ENCODE measurements at regions not wholly inside any gene's neighbourhood (a gene's known extent, or its start where the extent isn't known, plus 50 kb on each side); places are given as distances from the start of the nearest gene placed in this dataset.
"Not testable (repeated sequence)": the region's sequence is repeated elsewhere in the genome, so short reads cannot be mapped to it uniquely, and the experiment has no call there.

DNA sequence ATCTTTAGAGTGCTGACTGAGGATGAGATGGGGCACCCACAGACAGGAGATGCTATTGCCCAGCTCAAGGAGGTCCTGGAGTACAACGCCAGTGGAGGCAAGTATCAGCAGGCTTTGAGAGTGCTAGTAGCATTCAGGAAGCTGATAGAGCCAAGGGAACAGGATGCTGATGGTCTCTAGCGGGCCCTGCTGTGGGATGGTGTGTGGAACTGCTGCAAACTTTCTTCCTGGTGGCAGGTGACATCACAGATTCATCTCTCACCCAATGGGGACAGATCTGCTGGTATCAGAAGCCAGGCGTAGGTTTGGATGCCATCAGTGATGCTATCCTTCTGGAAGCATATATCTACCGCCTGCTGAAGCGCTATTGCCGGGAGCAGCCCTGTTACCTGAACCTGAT, 609.8 kb upstream of the NCAM2 start:
- no peak for DNase-seq (ENCODE audit: low read depth)

- no peak for DNase-seq (ENCODE audit: low read depth)
These were observed 601.4 kb upstream of the NCAM2 start for GRCh38 chr21:20396798-20397197.

- DNase-seq (ENCODE audit: low read depth), result no peak
These were observed 593.3 kb upstream of the NCAM2 start for GRCh38 chr21:20404915-20405314.

DNA sequence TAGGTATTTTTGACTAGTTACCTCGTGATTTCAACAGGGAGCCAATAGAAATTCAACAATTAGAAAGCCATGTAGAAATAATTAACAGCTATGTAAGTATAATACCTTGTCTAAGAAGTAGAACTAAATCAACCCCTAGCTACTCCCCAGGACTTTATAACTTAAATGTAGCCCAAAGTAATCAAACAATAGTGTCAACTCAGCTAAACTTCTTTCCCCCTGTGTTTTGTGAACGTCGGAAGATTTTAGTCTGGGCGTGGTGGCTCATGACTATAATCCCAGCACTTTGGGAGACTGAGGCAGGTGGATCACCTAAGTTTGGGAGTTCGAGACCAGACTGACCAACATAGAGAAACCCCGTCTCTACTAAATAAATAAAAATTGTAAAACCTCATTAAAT, 579.9 kb upstream of the NCAM2 start:
- no peak for DNase-seq (ENCODE audit: low read depth)

DNA sequence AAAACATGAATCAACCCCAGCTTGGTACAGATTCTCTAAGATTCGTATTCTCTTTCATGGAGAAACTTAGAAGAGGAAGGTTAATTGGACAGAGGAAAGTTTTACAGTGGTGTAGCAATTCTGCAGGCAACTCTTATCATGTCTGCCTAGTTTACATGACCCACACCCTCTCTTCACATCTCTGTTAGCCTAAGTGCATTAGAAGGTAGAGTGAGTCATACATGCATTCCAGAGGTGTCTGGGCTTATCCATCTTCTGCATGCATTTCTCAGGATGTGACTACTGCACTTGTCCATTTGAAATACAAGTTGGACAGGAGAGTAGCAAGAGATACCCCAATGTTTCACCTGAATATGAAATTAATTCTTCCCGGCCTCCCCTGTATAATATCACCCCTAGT, 578.4 kb upstream of the NCAM2 start:
- DNase-seq (ENCODE audit: low read depth), result no peak

DNA sequence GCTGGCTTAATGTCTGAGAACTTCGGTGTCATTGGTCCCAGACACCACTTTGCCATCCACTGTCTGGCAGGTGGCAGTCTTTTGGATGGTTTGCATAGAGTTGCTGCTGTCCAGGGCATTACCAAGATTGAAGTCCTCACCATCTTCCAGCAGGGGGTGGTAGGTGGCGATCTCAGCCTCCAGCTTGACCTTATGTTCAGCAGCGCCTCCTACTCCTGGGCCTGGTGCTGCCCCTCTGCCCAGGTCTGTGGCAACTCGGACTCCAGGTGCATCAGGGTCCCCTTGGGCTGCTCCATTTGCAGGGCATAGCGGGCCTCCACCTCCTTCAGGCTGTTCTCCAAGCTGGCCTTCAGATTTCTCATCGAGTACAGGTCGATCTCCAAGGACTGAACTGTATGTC, 573.3 kb upstream of the NCAM2 start:
- DNase-seq (ENCODE audit: low read depth), result no peak

- no peak for DNase-seq (ENCODE audit: low read depth)
These were observed 572.4 kb upstream of the NCAM2 start for GRCh38 chr21:20425856-20426255.

GRCh38 chr21:20440338-20440737, 557.9 kb upstream of the NCAM2 start:
- no peak for DNase-seq (ENCODE audit: low read depth)

DNA sequence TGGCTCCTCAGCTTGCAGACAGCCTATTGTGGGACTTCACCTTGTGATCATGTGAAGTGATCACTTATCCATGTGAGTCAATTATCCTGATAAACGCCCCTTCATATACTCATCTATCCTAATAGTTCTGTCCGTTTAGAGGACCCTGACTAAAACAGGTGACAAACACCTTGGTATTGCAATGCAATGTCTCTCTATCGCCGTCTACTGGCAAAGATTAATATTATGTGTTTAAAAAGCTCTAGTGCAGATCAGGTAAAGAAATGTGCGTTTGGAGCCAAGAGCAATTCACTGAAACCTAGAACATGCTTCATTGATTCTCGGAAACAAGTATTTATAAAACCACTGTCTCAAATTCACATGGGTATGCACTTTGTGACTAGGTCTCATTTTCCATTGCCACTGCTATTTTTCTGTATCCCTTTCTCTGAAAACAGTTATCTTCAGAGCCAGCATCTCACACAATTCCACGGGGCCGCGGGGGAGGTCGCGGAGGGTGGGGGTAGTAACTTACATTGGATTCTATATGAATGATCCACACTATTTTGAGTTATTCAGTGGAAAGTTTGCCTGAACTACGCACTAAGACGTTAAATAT, 554.6 kb upstream of the NCAM2 start:
- no peak for DNase-seq (ENCODE audit: low read depth)

- DNase-seq (ENCODE audit: low read depth), result no peak
These were observed 552.2 kb upstream of the NCAM2 start for GRCh38 chr21:20445971-20446370.

- no peak for DNase-seq (ENCODE audit: low read depth)
These were observed 547.2 kb upstream of the NCAM2 start for GRCh38 chr21:20451046-20451445.

DNA sequence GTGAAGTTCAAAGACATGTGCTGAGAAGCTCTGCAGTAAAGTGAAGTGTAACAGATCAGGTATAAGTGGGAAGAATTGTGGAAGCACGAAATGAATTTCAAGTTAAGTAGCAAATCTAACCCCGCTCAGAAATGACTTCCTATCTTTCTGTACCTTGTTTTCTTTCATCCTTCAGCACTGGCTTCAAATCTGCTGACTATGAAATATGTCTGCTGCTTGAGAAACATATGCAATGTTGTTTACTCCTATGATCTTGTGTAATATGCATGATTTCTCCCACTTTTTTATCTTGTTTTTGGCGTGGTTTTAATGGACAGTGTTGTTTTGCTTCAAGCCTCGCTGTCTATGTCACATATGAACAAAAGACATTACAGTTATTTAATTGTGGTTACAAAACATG, 545.3 kb upstream of the NCAM2 start:
- DNase-seq (ENCODE audit: low read depth), result no peak

DNA sequence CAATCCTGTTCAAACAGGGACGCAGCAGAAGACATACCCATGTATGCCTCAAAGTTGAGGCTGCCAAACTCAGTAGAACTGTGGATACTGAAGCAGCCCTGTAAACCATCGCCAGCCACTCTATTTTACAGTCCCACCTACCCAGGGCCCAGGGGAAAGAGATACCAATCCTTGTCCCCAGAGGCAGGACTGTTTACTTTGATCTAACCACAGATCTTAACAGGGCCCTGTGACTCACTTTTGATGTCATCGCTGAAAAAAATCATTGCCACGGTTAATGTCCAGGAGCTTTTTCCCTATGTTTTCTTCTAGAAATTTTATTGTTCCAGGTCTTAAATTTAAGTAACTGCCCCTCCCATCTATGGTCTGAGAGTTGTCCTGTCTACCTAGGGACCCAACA, 538.4 kb upstream of the NCAM2 start:
- DNase-seq (ENCODE audit: low read depth), result no peak

DNA sequence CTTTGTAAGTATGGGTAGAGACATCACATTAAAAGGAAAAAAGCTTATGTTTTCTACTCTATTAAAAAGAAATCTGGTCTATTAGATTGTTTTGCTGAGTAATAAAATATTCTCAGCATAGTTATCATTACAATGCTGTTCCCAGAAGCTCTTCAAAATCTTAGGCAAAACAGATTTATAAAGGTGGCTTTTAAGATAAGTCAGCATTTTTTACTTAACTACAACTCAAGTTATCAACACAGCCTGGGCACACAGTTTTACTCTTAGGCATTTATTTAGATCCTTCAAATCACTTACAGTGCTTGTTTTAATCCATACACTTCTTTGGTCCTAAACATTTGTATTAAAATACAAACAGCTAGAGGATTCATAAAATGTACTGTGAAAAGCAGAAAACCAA, 534.8 kb upstream of the NCAM2 start:
- no peak for DNase-seq (ENCODE audit: low read depth)

DNA sequence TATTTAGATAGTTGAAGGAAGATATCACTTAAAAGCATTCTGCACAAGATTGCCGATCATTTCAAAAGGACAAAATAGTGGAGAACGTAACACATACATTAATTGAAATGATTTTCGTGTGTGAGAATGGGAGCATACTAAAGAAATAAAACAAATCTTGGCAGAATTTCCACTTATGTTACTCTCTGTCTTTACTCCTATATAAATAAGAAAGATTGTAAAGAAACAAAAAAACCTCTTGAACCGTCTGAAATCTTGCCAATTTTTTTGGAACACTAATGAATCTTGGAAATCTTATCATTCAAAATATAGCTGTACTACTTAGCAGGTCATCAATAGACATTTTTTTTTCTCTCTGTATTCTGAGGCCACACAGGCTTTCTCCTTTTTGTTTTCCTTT, 528.8 kb upstream of the NCAM2 start:
- no peak for DNase-seq (ENCODE audit: low read depth)

- no peak for DNase-seq (ENCODE audit: low read depth)
These were observed 511.9 kb upstream of the NCAM2 start for GRCh38 chr21:20486303-20486702.

GRCh38 chr21:20502915-20503314, 495.3 kb upstream of the NCAM2 start:
- DNase-seq (ENCODE audit: low read depth), result not testable (repeated sequence)

GRCh38 chr21:20507783-20508182, 490.4 kb upstream of the NCAM2 start:
- no peak for DNase-seq (ENCODE audit: low read depth)

GRCh38 chr21:20511216-20511880, 486.9 kb upstream of the NCAM2 start:
- DNase-seq (ENCODE audit: low read depth), result no peak

GRCh38 chr21:20515446-20515845, 482.8 kb upstream of the NCAM2 start:
- DNase-seq (ENCODE audit: low read depth), result no peak

DNA sequence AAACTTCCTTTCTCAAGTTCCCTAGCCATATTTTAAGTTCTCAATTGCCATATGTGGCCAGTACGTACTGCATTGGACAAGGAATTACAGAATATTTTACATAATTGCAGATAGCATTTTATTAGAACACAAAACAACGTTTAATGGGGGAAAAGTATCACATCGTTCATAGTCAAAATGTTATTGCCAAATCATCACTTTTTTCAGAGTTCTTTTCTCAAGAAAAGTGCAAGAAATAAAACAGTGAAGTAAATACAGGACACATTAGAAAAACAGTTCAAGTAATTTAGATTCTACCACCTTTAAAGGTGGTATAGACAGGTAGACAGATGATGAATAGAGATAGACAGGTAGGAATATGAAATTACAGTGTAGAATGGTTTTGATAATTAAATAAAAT, 479.1 kb upstream of the NCAM2 start:
- no peak for DNase-seq (ENCODE audit: low read depth)

GRCh38 chr21:20522611-20523010, 475.6 kb upstream of the NCAM2 start:
- no peak for DNase-seq (ENCODE audit: low read depth)

- no peak for DNase-seq (ENCODE audit: low read depth)
These were observed 475.0 kb upstream of the NCAM2 start for GRCh38 chr21:20523191-20523590.

GRCh38 chr21:20527731-20528460, 470.3 kb upstream of the NCAM2 start:
- no peak for DNase-seq (ENCODE audit: low read depth)
